ENCODE measurements at regions not wholly inside any gene's neighbourhood (a gene's known extent, or its start where the extent isn't known, plus 50 kb on each side); places are given as distances from the start of the nearest gene placed in this dataset.

DNA sequence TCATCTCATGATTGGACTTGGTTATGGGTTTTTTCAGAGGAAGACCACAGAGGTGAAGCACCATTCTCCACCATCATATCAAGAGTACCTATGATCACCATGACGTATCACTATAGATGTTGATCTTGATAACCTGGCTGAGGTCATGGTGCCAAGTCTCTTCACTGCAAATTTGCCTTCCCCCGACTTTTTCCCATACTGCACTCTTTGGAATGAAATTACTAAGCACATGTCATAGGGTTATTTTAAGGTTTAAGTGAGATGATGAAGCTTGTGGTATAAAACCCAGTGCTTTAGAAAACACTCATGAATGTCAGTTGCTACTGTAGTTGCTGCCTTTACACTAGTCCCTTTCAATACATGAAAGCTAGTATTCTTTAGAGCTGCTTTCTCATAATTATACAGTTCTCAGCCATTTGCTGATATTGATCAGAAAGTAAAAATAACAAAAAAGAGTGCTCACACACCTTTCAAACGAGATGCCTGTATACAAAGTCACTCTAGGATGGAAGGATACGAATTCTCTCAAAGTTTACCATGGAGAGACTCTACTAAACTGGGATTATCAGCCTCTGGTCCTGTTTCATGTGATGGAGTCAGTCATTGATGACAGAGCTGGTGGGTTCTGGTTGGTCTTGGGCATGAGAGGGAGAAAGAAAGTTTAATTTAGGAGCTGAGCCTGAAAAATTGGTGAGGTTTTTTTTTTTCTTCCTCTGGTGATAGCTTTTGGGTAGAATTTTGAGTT, 228.1 kb downstream of the PRL start:
- DNase-seq (ENCODE audit: low read depth in 1 of 2, low spot score in 1 of 2), result no peak
- no peak overlapping the region for H3K27ac ChIP-seq (replicated peaks)
- TF ChIP-seq POLR2AphosphoS5 (IDR thresholded peaks at IDR 0.05; ENCODE audit: low read depth) (no peak), SPI1 (IDR thresholded peaks at IDR 0.05; ENCODE audit: borderline replicate concordance, low read depth) (no peak), GABPA (IDR thresholded peaks at IDR 0.05; ENCODE audit: low read depth) (no peak)
- TF ChIP-seq, protein P1, sequence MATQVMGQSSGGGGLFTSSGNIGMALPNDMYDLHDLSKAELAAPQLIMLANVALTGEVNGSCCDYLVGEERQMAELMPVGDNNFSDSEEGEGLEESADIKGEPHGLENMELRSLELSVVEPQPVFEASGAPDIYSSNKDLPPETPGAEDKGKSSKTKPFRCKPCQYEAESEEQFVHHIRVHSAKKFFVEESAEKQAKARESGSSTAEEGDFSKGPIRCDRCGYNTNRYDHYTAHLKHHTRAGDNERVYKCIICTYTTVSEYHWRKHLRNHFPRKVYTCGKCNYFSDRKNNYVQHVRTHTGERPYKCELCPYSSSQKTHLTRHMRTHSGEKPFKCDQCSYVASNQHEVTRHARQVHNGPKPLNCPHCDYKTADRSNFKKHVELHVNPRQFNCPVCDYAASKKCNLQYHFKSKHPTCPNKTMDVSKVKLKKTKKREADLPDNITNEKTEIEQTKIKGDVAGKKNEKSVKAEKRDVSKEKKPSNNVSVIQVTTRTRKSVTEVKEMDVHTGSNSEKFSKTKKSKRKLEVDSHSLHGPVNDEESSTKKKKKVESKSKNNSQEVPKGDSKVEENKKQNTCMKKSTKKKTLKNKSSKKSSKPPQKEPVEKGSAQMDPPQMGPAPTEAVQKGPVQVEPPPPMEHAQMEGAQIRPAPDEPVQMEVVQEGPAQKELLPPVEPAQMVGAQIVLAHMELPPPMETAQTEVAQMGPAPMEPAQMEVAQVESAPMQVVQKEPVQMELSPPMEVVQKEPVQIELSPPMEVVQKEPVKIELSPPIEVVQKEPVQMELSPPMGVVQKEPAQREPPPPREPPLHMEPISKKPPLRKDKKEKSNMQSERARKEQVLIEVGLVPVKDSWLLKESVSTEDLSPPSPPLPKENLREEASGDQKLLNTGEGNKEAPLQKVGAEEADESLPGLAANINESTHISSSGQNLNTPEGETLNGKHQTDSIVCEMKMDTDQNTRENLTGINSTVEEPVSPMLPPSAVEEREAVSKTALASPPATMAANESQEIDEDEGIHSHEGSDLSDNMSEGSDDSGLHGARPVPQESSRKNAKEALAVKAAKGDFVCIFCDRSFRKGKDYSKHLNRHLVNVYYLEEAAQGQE (IDR thresholded peaks at IDR 0.05; ENCODE audit: insufficient replicate concordance, low read depth), result no peak
- TF ChIP-seq, protein P2, sequence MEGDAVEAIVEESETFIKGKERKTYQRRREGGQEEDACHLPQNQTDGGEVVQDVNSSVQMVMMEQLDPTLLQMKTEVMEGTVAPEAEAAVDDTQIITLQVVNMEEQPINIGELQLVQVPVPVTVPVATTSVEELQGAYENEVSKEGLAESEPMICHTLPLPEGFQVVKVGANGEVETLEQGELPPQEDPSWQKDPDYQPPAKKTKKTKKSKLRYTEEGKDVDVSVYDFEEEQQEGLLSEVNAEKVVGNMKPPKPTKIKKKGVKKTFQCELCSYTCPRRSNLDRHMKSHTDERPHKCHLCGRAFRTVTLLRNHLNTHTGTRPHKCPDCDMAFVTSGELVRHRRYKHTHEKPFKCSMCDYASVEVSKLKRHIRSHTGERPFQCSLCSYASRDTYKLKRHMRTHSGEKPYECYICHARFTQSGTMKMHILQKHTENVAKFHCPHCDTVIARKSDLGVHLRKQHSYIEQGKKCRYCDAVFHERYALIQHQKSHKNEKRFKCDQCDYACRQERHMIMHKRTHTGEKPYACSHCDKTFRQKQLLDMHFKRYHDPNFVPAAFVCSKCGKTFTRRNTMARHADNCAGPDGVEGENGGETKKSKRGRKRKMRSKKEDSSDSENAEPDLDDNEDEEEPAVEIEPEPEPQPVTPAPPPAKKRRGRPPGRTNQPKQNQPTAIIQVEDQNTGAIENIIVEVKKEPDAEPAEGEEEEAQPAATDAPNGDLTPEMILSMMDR (IDR thresholded peaks at IDR 0.05; ENCODE audit: insufficient read depth, low read length), result no peak
- H3K27me3 ChIP-seq (ENCODE audit: insufficient read depth, poor library complexity, severe bottlenecking), result no peaks in the 10 kb centered on the region
- no peak overlapping the region for H3K4me3 ChIP-seq (replicated peaks; ENCODE audit: insufficient read depth, low read length)

DNA sequence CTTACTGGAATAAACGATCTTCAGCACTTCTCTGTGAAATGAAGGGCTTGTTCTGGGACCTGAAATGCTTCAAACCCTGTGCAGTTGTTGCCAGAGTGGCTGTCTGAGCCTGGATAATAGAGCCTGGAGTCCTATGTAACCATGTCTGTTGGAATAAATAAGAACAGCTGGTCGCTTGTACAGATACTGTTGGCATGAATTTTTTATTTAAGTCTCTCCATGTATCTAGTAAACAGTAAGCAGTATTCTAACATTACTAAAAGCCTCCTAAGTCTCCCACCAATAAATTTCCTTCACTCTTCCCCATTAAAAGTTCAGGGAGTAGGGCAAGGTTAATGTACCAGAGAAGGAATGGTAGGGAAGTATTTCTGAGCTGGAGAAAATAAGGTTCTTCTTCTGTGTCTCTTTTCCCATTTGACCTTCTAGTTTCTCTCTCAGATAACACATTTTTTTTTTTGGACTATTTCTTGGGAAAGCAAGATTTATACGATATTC, 227.5 kb downstream of the PRL start:
- H3K4me3 ChIP-seq (replicated peaks; ENCODE audit: insufficient read depth, low read length), result no peak overlapping the region
- no peaks in the 10 kb centered on the region for H3K27me3 ChIP-seq (ENCODE audit: insufficient read depth, poor library complexity, severe bottlenecking)
- H3K27ac ChIP-seq (replicated peaks), result no peak overlapping the region
- TF ChIP-seq, protein P1 (IDR thresholded peaks at IDR 0.05; ENCODE audit: insufficient replicate concordance, low read depth), result no peak
- TF ChIP-seq GABPA (IDR thresholded peaks at IDR 0.05; ENCODE audit: low read depth) (no peak), SPI1 (IDR thresholded peaks at IDR 0.05; ENCODE audit: borderline replicate concordance, low read depth) (no peak)
- DNase-seq (ENCODE audit: low read depth in 1 of 2, low spot score in 1 of 2), result no peak

DNA sequence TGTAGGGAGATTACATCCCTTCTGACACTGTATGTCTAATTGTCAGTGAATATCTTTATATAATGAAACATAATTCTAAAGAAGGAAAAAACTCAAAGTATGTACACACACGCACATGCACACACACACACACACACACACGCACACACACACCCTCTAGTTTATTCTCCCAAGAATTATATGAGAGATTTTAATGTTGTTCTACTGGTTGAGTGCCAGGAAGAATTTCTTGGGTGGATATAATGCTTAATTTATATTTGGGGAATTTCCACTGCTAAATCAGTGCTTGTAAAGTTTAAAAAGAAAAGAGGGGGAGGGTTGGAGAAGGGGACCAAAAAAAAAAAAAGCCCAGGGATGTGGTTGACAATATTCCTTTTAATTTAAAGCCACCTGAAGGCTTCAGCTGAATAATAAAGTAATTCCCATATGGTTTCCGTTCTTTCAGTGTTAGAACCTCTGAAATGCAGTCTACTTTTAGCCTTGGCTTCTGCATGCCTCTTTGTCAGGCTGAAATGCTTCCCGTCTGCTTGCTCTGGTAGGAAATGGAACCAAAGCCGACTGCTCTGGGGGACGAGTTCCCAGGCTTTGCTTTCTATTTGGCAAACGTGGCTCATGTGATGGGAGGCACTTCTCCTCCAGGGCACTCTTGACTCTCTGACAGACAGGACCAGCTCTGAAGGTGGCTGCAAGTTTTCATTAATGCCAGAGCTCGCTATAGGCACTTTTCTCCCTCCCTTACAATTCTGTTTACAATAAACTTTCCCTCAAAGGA, 225.4 kb downstream of the PRL start:
- Histone ChIP-seq H3K27ac (replicated peaks) (no peak overlapping the region; the same call in 1 of the 2 replicates), H3K27me3 (ENCODE audit: insufficient read depth, poor library complexity, severe bottlenecking) (no peaks in the 10 kb centered on the region), H3K4me3 (replicated peaks; ENCODE audit: insufficient read depth, low read length) (no peak overlapping the region)
- DNase-seq (ENCODE audit: low read depth in 1 of 2, low spot score in 1 of 2), result no peak
- TF ChIP-seq, protein P2 (IDR thresholded peaks at IDR 0.05; ENCODE audit: insufficient read depth, low read length), result no peak
- TF ChIP-seq GABPA (IDR thresholded peaks at IDR 0.05; ENCODE audit: low read depth) (no peak), POLR2AphosphoS5 (IDR thresholded peaks at IDR 0.05; ENCODE audit: low read depth) (no peak)
- TF ChIP-seq, protein P1 (IDR thresholded peaks at IDR 0.05; ENCODE audit: insufficient replicate concordance, low read depth), result no peak
